Gastroesophageal sphincter (tissue), 3 donors: ENCODE measurements at regions not wholly inside any gene's neighbourhood (a gene's known extent, or its start where the extent isn't known, plus 50 kb on each side); places are given as distances from the start of the nearest gene placed in this dataset.

Experiments
- CTCF ChIP-seq, 4 experiments: fragments of 200-600 bp in 2 of 4; fragments of 450-650 bp in 2 of 4; sonication (generic) in 1 of 4; IDR thresholded peaks; one replicate each; pipeline ENCODE4 v1.5.1; 2017 to 2019; ENCODE audit warnings: antibody characterized with exemption in 4 of 4, mild to moderate bottlenecking in 2 of 4, moderate library complexity in 2 of 4
- EP300 ChIP-seq: sonication (generic); formaldehyde crosslinking; IDR thresholded peaks from one replicate; pipeline ENCODE4 v1.6.1; 2017; ENCODE audit warnings: antibody characterized with exemption, mild to moderate bottlenecking
- POLR2A ChIP-seq, 2 donors: fragments of 450-650 bp; IDR thresholded peaks; one replicate each; pipeline ENCODE4 v1.6.1; 2017; ENCODE audit warnings: antibody characterized with exemption in 2 of 2, mild to moderate bottlenecking in 2 of 2, moderate library complexity in 1 of 2
- POLR2AphosphoS5 ChIP-seq: sonication (generic); formaldehyde crosslinking; IDR thresholded peaks from one replicate; pipeline ENCODE4 v1.6.1; 2017; ENCODE audit warnings: antibody characterized with exemption

DNA sequence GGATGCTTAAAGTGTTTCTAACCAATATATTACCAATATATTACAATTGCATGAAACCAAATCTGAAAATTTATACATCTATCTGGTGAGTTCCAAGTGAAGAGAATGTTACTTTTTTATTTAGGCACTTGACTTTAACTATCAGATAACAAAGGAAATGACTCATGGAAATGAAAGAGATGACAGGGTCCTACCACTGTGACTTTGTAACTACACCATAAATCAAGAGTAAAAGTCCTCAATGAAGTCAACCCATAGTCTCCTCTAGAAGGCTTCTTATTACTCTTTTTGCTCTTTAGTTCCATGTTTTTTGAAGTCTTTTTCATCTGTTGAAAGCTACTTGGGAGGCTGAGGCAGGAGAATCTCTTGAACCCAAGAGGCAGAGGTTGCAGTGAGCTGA lies 545.0 kb upstream of the PIK3C3 start:
- no peak for TF ChIP-seq POLR2A (IDR thresholded peaks at IDR 0.05)
- TF ChIP-seq CTCF (IDR thresholded peaks at IDR 0.05) = no peak
- no peak for TF ChIP-seq EP300
- TF ChIP-seq POLR2AphosphoS5 = no peak
